ENCODE measurements at regions not wholly inside any gene's neighbourhood (a gene's known extent, or its start where the extent isn't known, plus 50 kb on each side); places are given as distances from the start of the nearest gene placed in this dataset.

DNA sequence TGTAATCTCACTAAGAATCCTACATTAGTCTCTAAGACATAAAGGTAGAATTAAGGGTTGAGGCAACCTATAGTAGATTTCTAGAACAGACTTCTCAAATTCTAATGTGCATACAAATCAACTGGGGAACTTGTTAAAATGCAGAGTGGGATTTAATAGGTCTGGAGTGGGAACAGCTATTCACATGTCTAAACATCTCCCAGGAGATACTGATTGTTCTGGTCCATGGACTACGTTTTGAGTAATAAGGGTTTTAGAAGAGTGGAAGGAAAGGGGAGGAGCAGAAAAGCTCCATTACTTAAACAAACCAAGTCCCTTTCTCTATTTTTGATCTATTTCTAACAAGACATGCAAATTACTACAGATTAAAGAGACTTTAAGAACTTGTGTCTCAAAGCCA is 524.8 kb downstream of the TUSC7 start:
- TF ChIP-seq CTCF (IDR thresholded peaks at IDR 0.05) (no peak), POLR2A (IDR thresholded peaks at IDR 0.05) (no peak)

All from adrenal gland (tissue), 5 donors.